ENCODE measurements at regions not wholly inside any gene's neighbourhood (a gene's known extent, or its start where the extent isn't known, plus 50 kb on each side); places are given as distances from the start of the nearest gene placed in this dataset.
"Not testable (repeated sequence)": the region's sequence is repeated elsewhere in the genome, so short reads cannot be mapped to it uniquely, and the experiment has no call there.

- DNase-seq (ENCODE audit: low read depth), result no peak
Measured at GRCh38 chr12:95358111-95359083, 115.6 kb upstream of the METAP2 start.

- DNase-seq (ENCODE audit: low read depth), result no peak
Measured at GRCh38 chr12:95365912-95366311, 108.0 kb upstream of the METAP2 start.

DNA sequence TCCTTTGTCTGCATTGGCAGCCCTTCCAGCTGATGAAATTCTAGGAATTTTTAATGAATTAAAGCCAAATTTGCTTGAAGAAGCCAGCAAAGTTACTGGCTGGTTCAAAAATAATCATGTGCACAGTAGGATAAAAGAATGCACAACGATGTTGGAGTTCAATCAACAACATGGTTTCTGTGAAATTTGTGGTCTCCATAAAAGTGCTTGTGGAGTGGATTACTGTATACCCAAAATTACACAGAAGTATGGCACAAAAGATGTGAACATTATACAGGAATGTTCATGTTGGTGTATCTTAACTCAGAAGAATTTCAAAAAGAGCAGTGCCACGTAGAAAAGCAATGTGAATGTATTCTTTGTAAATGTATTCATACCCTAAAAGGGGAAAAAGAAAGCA lies 105.0 kb upstream of the METAP2 start:
- no peak for DNase-seq (ENCODE audit: low read depth)

DNA sequence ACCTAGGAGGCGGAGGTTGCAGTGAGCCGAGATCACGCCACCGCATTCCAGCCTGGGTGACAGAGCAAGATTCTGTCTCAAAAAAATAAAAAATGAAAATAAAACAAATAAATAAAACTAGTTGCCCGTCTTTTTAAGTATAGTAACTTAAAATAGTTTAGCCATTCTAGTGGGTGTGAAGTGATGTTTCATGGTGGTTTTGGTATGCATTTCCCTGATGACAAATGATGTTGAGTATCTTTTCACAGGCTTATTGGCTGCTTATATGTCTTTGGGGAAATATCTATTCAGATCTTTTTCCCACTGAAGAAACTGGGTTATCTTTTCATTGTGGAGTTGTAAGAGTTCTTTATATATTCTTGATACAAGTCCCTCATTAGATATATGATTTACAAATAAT lies 102.4 kb upstream of the METAP2 start:
- no peak for DNase-seq (ENCODE audit: low read depth)

DNA sequence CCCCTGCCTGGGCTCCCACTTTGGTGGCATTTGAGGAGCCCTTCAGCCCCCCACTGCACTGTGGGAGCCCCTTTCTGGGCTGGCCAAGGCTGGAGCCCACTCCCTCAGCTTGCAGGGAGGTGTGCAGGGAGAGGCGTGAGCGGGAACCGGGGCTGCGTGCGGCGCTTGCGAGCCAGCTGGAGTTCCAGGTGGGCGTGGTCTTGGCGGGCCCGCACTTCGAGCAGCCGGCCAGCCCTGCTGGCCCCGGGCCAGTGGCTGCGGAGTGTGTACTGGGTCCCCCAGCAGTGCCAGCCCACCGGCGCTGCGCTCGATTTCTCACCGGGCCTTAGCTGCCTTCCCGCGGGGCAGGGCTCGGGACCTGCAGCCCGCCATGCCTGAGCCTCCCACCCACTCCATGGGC lies 94.5 kb upstream of the METAP2 start:
- not testable (repeated sequence) for DNase-seq (ENCODE audit: low read depth)

- not testable (repeated sequence) for DNase-seq (ENCODE audit: low read depth)
Measured at GRCh38 chr12:95380334-95380733, 93.6 kb upstream of the METAP2 start.

GRCh38 chr12:95380997-95381786 lies 92.8 kb upstream of the METAP2 start:
- DNase-seq (ENCODE audit: low read depth), result peak; percentile 5

DNA sequence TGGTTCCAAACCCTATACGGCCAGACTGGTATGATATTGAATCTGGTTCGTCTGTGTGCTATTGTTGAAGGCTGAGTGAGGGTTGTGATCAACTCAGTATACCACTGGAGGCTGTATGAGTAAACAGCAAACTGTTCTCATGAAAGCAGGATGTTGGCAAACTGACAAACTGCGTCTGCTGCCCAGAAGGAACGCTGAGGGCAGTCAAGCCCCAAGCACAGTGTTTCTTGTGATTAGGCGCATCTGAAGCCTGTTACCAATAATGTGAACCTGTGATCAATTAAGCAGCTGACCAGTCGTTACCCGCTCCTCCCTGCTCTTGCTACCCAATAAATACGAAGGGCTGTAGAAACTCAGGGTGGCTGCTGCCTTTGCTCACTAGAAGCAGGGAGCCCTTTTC lies 90.0 kb upstream of the METAP2 start:
- DNase-seq (ENCODE audit: low read depth), result peak; percentile 75

GRCh38 chr12:95384785-95385184 lies 89.2 kb upstream of the METAP2 start:
- no peak for DNase-seq (ENCODE audit: low read depth)

GRCh38 chr12:95385246-95386035 lies 88.5 kb upstream of the METAP2 start:
- peak; percentile 80 for DNase-seq (ENCODE audit: low read depth)

GRCh38 chr12:95386051-95386450 lies 87.9 kb upstream of the METAP2 start:
- peak; percentile 6 for DNase-seq (ENCODE audit: low read depth)

DNA sequence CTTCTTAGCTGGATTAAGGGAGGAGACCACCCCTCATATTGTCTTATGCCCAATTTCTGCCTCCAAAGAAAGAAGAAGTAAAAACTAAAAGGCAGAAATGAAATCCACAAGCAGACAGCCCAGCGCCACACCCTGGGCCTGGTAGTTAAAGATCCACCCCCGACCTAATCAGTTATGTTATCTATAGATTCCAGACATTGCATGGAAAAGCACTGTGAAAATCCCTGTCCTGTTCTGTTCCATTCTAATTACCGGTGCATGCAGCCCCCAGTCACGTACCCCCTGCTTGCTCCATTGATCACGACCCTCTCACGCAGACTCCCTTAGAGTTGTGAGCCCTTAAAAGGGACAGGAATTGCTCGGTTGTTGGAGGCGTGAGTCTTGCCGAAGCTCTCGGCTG lies 85.7 kb upstream of the METAP2 start:
- not testable (repeated sequence) for DNase-seq (ENCODE audit: low read depth)

DNA sequence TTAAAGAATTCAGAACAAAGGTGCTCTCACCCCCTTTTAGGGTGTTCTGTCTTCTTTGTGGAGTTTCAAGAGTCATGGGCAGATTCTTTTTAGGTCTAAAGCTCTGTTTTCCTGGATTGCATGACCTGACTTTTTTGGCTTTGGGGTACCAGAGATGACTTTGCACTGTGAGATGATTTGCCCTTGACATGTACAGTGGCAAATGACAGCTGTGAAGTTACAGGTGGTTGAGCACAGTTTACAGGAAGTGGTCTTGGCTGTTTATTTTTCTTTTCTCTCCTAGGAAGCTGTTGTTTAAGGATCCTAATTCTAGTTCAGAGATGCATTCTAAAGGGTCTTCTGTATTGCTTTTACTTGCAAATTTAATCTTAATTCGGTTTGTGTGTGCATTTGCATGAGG lies 83.8 kb upstream of the METAP2 start:
- no peak for DNase-seq (ENCODE audit: low read depth)

DNA sequence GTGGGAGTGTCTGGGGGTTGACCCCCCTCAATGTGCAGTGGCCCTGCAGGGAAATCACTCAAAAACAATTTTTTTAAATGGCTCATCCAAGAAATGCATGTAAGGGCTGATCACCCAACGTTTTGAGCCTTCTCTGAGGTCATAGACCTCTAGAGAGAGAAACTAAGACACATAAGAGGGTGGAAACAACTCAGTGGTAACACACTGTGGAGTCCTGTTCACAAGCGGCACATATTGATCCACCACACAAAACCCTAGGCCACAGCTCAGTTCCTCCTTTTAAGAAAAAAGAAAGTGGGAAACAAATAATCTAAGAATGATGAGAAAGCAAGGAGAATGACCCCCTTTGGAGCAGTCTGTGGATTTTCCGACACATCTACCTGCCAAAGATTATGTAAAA lies 83.0 kb upstream of the METAP2 start:
- DNase-seq (ENCODE audit: low read depth), result no peak

- DNase-seq (ENCODE audit: low read depth), result no peak
Measured at GRCh38 chr12:95393191-95393790, 80.7 kb upstream of the METAP2 start.

DNA sequence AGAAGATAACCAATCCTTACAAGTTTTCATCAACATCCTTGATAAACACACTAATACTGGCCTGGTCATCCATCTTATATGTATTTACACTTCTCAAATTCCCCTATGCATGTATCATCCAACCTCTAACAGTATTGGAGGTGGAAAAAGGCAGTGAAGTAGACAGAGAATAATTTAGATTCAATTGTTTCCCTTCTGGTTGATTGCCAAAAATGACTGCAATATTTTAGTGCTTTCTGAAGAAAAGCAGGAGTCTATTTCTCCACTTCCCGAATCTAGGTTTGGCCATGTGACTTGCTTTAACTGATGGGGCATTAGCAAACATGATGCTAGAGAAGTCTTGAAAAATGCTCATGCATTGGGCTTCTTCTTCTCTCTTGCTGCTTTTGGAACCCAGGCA lies 78.3 kb upstream of the METAP2 start:
- DNase-seq (ENCODE audit: low read depth), result no peak

- DNase-seq (ENCODE audit: low read depth), result peak; percentile 17
Measured at GRCh38 chr12:95396849-95397468, 77.0 kb upstream of the METAP2 start.

GRCh38 chr12:95397571-95397970 lies 76.4 kb upstream of the METAP2 start:
- no peak for DNase-seq (ENCODE audit: low read depth)

DNA sequence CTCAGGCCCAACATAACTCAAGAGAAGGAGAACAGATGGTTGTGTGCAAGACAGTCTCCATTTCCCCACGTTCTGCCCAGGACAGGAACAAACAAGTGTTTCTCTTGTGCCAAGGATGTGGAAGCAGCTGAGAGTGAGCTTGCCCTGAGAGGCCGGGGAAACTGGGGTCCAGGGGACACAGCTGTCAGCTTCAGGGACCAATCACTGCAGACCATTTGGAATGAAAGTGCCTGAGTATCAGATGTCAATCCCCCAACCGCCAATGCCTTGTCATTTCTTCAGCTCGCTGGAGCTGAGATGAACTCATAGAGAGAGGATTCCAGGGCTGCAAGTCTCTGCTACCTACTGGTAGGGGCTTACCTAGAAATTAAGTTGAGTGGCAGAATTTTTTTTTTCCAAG lies 71.9 kb upstream of the METAP2 start:
- DNase-seq (ENCODE audit: low read depth), result no peak

- no peak for DNase-seq (ENCODE audit: low read depth)
Measured at GRCh38 chr12:95408201-95408600, 65.8 kb upstream of the METAP2 start.

DNA sequence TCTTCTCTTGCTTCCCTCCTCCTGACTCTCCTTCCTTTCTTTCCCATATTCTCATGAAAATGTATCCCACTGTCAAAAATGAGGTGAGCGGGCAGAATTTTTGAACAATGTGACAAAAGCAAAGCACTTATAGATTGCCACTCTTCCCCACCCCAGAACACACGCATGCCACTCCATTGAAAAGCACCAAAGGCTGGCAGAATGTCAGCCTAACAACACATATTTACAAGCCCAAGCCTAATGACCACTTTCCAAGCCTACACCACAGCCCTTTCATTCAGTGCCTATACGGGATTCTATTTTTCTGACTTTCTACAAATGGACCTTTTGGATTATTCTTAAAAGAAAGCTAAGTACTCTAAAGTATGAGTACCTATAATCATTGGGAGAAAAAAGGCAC lies 62.9 kb upstream of the METAP2 start:
- no peak for DNase-seq (ENCODE audit: low read depth)

All from fibroblast of the conjunctiva (primary cell).